HG03469 (cell line): ENCODE measurements at regions not wholly inside any gene's neighbourhood (a gene's known extent, or its start where the extent isn't known, plus 50 kb on each side); places are given as distances from the start of the nearest gene placed in this dataset.

ENCODE experiments used
- ATAC-seq: cut with Tn5 transposase; IDR thresholded peaks from one replicate; pipeline ENCODE4 v1.9.1; 2021; ENCODE audit warnings: mild to moderate bottlenecking, moderate library complexity, moderate number of reproducible peaks; ENCODE audit not compliant: unreplicated experiment

- no peak for ATAC-seq
Measured at GRCh38 chr6:45742591-45742990, 273.1 kb downstream of the CLIC5 start.

DNA sequence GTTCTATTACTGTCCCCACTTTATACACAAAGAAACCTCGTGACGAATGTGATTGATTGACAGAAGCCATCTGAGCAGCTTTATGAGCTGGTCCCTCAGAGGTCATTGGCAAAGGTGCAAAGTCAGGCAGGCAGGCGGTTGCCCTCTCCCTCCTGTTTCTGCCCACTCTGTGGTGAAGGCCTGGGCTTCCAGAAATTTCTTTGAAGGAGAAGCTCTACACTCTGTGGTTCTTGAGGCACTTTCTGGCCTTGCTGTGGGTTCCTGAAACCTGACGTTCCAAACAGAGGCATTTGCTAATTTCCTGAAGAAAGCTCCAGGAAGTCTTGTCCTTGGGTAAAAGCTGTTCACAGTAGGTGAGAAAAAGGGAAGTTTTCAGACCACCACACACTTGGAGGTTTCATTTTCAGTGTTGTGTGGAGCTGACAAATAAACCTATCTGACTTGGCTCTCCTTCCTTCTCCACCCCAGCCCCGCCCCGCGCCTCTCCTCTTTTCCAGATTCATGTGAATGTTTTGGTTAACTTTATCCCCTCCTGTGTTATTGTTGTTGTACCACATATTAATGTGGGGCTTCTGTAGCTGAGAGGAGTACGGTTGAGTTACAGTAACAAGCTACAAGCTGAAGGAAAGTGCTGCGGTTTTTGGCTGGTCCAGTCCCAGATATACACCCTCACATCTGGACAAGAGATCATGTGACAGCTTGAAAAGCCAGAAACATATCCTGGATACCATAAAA, 274.1 kb downstream of the CLIC5 start:
- no peak for ATAC-seq

DNA sequence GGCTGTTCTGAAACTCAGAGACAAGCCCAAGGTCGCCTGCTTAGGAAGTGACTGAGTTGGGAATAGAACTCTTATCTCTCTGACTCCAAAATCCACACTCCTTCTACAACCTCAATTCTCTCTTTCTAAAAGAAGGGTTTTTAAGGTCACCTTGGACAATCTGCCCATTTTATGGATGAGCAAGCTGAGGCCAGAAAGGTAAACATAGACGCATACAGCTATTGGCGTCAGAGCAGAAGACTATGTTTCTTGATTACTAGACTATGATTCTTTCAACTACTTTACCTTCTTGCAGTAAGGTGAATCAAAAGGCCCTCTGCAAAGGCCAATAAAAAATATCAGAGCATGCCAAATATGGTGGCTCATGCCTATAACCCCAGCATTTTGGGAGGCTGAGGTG, 276.6 kb downstream of the CLIC5 start:
- ATAC-seq: no peak

DNA sequence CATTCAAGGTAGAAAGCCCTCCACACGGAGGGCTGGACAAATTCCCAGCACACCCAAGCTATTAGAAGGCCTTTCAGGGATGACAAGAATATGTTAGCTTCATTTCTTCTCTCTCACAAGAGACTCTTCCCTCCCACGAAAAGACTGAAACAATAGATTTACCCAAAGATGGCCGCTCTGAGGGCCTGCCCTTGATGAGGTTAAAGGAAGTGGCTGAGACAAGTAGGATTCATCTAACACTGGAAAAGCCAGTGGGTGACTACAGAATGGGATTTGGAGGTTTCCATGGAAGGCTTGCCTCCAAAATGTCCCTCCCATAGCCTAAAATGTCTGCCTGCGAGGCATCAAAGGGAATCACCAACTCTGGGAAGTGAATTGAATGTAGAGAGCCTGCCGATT, 277.6 kb downstream of the CLIC5 start:
- ATAC-seq: no peak

GRCh38 chr6:45737331-45738056, 278.2 kb downstream of the CLIC5 start:
- peak; percentile 62 for ATAC-seq

- ATAC-seq: no peak
Measured at GRCh38 chr6:45736134-45736533, 279.5 kb downstream of the CLIC5 start.

GRCh38 chr6:45732731-45733130, 282.9 kb downstream of the CLIC5 start:
- no peak for ATAC-seq

DNA sequence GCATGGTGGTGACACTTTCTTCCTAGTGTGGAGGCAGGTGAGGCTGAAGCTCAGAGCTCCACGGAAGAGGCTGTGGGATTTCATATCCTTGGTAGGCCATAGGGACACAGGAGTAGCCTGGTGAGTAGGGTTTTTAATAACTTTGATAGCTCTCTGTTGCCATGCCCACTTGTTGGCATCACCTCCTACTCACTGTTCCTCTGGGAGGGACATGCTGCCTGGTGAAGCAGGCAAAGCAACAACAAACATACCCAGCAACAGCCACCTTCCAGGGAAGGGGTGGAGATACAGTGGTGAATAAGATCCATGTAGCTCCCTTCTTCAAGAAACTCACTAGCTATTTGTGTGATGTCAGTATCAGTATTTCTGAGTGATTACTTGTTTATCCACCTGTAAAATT, 285.4 kb downstream of the CLIC5 start:
- ATAC-seq: no peak

DNA sequence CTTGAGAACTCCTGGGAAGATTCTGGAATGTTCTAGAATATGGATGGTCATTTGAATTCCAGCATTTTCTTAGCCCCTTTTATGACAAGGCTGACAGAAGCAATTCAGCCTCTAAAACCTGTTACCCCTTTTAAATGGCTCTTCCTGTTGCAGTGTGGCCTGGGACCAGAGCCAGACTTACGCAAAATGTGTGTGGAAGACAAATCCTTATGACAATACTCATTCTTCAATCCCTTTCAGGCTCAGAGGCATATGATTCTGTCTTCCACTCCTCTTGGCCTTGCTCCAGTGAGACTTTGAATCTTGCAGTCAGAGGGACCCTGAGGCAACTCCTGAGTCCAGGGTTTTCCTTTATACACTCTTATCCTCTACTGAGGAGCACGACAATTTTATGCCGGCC, 287.0 kb downstream of the CLIC5 start:
- ATAC-seq: no peak

- no peak for ATAC-seq
Measured at GRCh38 chr6:45727819-45728449, 287.7 kb downstream of the CLIC5 start.

- no peak for ATAC-seq
Measured at GRCh38 chr6:45727228-45727627, 288.4 kb downstream of the CLIC5 start.

- no peak for ATAC-seq
Measured at GRCh38 chr6:45726444-45726843, 289.2 kb downstream of the CLIC5 start.

GRCh38 chr6:45724511-45724910, 291.1 kb downstream of the CLIC5 start:
- no peak for ATAC-seq

- no peak for ATAC-seq
Measured at GRCh38 chr6:45724027-45724426, 291.6 kb downstream of the CLIC5 start.

GRCh38 chr6:45722876-45723275, 292.8 kb downstream of the CLIC5 start:
- no peak for ATAC-seq

DNA sequence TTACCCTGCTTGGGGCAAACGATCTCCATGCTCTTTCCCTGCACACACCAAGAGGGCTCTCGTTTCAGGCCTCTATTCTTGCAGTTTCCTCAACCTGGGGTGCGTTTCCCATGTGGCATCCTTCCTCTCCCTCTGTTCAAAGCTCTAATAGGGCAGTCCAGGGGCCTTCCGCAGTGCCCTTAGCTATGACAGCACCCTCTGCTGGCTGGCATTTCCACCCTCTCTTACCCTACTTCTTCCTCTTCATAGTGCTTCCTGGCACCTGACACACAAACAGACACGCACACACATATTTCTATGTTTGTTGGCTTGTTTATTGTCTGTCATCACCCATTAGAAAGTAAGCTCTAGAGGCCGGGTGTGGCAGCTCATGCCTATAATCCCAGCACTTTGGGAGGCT, 294.0 kb downstream of the CLIC5 start:
- no peak for ATAC-seq

DNA sequence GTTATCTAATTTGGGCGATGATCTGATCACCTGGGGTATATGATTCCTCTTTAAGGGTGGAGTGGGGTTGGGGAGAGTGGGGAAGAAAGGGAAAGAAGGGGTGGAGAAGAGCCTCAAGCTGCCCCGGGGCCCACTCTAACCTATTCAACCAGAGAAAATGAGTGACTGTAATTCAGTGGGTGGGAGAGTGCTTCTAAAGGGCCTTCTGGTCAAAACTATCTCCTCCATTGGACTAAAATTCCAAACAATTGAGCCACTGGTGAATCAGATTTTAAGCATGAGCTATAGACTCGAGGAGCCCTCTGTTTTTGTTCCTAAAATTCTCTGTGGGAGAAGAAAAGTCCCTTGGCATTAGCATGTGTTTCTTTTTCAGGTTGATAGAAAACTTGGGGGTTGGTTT, 296.8 kb downstream of the CLIC5 start:
- ATAC-seq: no peak

DNA sequence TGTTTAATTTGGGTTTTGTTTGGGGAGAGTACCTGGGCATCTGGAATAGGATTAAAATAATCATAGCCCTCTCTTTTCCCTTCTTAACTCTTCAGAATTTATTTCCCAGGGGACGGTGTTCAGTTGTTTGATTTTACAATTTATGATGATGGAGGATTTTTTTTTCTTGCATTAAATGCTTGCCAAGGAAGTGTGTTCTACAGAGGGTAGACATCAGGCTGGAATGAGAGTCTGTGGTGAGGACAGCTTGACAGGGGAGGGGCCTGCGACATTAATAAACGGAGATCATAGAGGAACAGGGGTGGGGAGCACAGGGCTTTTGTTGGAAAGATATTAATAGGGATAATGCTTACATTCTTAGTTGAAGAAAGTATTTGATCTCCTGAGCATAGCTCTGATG, 297.5 kb downstream of the CLIC5 start:
- no peak for ATAC-seq

GRCh38 chr6:45717715-45718114, 297.9 kb downstream of the CLIC5 start:
- no peak for ATAC-seq

DNA sequence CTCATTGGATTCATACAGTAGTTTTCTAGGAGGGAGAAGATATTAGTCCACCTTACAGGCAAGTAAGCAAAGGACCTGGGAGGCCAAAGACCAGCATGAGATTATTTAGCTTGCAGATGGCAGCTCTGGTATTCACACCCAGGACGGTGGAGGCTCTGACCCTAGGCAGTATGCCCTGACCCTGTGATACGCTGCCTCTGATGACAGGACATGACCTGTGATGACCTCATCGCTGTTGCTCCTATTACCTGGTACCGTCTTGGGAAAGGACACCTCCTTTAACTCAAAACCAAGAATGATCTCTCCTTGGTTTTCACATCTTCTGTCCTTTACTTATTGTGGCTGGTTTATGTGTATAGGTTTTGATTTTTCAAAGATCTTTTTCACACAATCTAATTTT, 298.6 kb downstream of the CLIC5 start:
- no peak for ATAC-seq

- no peak for ATAC-seq
Measured at GRCh38 chr6:45715508-45715803, 300.2 kb downstream of the CLIC5 start.

GRCh38 chr6:45714741-45715507, 300.7 kb downstream of the CLIC5 start:
- ATAC-seq: no peak
